ENCODE measurements at regions not wholly inside any gene's neighbourhood (a gene's known extent, or its start where the extent isn't known, plus 50 kb on each side); places are given as distances from the start of the nearest gene placed in this dataset.

- Histone ChIP-seq H4K5ac (ENCODE audit: low read length) (no peak overlapping the region), H4K8ac (ENCODE audit: low read depth, low read length) (no peak overlapping the region), H3K27ac (ENCODE audit: low read depth, low read length) (no peak overlapping the region), H3K36me3 (ENCODE audit: control insufficient read depth, insufficient read depth, low read length) (no peaks in the 10 kb centered on the region), H3K4me2 (ENCODE audit: low read length) (no peak overlapping the region), H3K56ac (ENCODE audit: low read length) (no peak overlapping the region), H3K27me3 (ENCODE audit: insufficient read depth, low read length, poor library complexity) (no peaks in the 10 kb centered on the region), H3K18ac (ENCODE audit: low read length) (no peak overlapping the region), H2BK120ac (ENCODE audit: low read depth, low read length) (no peak overlapping the region), H3K79me1 (ENCODE audit: low read length) (no peaks in the 10 kb centered on the region), H3K4ac (ENCODE audit: low read depth, low read length) (no peak overlapping the region), H2BK15ac (replicated peaks; ENCODE audit: low read depth) (no peak overlapping the region), H3K79me2 (ENCODE audit: control insufficient read depth, insufficient read depth, low read length) (no peaks in the 10 kb centered on the region), H3K23ac (ENCODE audit: low read length) (no peak overlapping the region), H2AK5ac (ENCODE audit: low read length) (no peak overlapping the region), H3K4me3 (ENCODE audit: low read length) (no peak overlapping the region), H3K4me1 (ENCODE audit: control insufficient read depth, low read depth, low read length) (no peaks in the 10 kb centered on the region), H3K9ac (ENCODE audit: low read length) (no peak overlapping the region), H2BK5ac (ENCODE audit: low read length) (no peak overlapping the region)
- DNase-seq = no peak
- WGBS (ENCODE audit: extremely low coverage, insufficient coverage, low lambda C conversion rate) = no CpG with 5 or more reads among the region's 9 CpGs
Measured at GRCh38 chr10:28463676-28464395, 69.1 kb upstream of the WAC start.

GRCh38 chr10:28467615-28468014, 65.3 kb upstream of the WAC start:
- Histone ChIP-seq H3K56ac (ENCODE audit: low read length) (no peak overlapping the region), H3K23ac (ENCODE audit: low read length) (no peak overlapping the region), H2AK5ac (ENCODE audit: low read length) (no peak overlapping the region), H2BK15ac (replicated peaks; ENCODE audit: low read depth) (no peak overlapping the region), H3K27ac (ENCODE audit: low read depth, low read length) (no peak overlapping the region), H3K18ac (ENCODE audit: low read length) (no peak overlapping the region), H2BK120ac (ENCODE audit: low read depth, low read length) (no peak overlapping the region), H3K9ac (ENCODE audit: low read length) (no peak overlapping the region), H3K36me3 (ENCODE audit: control insufficient read depth, insufficient read depth, low read length) (no peaks in the 10 kb centered on the region), H3K79me1 (ENCODE audit: low read length) (no peaks in the 10 kb centered on the region), H3K4me3 (ENCODE audit: low read length) (no peak overlapping the region), H3K4ac (ENCODE audit: low read depth, low read length) (no peak overlapping the region), H3K27me3 (ENCODE audit: insufficient read depth, low read length, poor library complexity) (no peaks in the 10 kb centered on the region), H4K8ac (ENCODE audit: low read depth, low read length) (no peak overlapping the region), H3K4me1 (ENCODE audit: control insufficient read depth, low read depth, low read length) (peaks cover 8% of the 10 kb centered on the region), H2BK5ac (ENCODE audit: low read length) (no peak overlapping the region), H3K4me2 (ENCODE audit: low read length) (no peak overlapping the region), H3K79me2 (ENCODE audit: control insufficient read depth, insufficient read depth, low read length) (no peaks in the 10 kb centered on the region), H4K5ac (ENCODE audit: low read length) (no peak overlapping the region)
- DNase-seq = no peak
- WGBS (ENCODE audit: extremely low coverage, insufficient coverage, low lambda C conversion rate) = no CpG with 5 or more reads among the region's 5 CpGs

- Histone ChIP-seq H2BK15ac (replicated peaks; ENCODE audit: low read depth) (no peak overlapping the region), H3K4me1 (ENCODE audit: control insufficient read depth, low read depth, low read length) (peaks cover 8% of the 10 kb centered on the region), H3K18ac (ENCODE audit: low read length) (no peak overlapping the region), H4K5ac (ENCODE audit: low read length) (no peak overlapping the region), H3K36me3 (ENCODE audit: control insufficient read depth, insufficient read depth, low read length) (no peaks in the 10 kb centered on the region), H4K8ac (ENCODE audit: low read depth, low read length) (no peak overlapping the region), H3K23ac (ENCODE audit: low read length) (no peak overlapping the region), H3K27ac (ENCODE audit: low read depth, low read length) (no peak overlapping the region), H3K56ac (ENCODE audit: low read length) (no peak overlapping the region), H2AK5ac (ENCODE audit: low read length) (no peak overlapping the region), H3K4me2 (ENCODE audit: low read length) (no peak overlapping the region), H3K4ac (ENCODE audit: low read depth, low read length) (no peak overlapping the region), H2BK5ac (ENCODE audit: low read length) (no peak overlapping the region), H3K27me3 (ENCODE audit: insufficient read depth, low read length, poor library complexity) (no peaks in the 10 kb centered on the region), H3K79me2 (ENCODE audit: control insufficient read depth, insufficient read depth, low read length) (no peaks in the 10 kb centered on the region), H3K79me1 (ENCODE audit: low read length) (no peaks in the 10 kb centered on the region), H2BK120ac (ENCODE audit: low read depth, low read length) (no peak overlapping the region), H3K4me3 (ENCODE audit: low read length) (no peak overlapping the region), H3K9ac (ENCODE audit: low read length) (no peak overlapping the region)
- no CpG with 5 or more reads among the region's 10 CpGs for WGBS (ENCODE audit: extremely low coverage, insufficient coverage, low lambda C conversion rate)
- no peak for DNase-seq
Measured at GRCh38 chr10:28468707-28469483, 64.0 kb upstream of the WAC start.

GRCh38 chr10:28470873-28471651, 61.9 kb upstream of the WAC start:
- Histone ChIP-seq H3K18ac (ENCODE audit: low read length) (no peak overlapping the region), H3K4ac (ENCODE audit: low read depth, low read length) (no peak overlapping the region), H3K23ac (ENCODE audit: low read length) (no peak overlapping the region), H4K8ac (ENCODE audit: low read depth, low read length) (no peak overlapping the region), H3K56ac (ENCODE audit: low read length) (no peak overlapping the region), H2AK5ac (ENCODE audit: low read length) (no peak overlapping the region), H2BK120ac (ENCODE audit: low read depth, low read length) (no peak overlapping the region), H3K4me1 (ENCODE audit: control insufficient read depth, low read depth, low read length) (peaks cover 8% of the 10 kb centered on the region), H3K9ac (ENCODE audit: low read length) (no peak overlapping the region), H3K36me3 (ENCODE audit: control insufficient read depth, insufficient read depth, low read length) (no peaks in the 10 kb centered on the region), H3K4me3 (ENCODE audit: low read length) (no peak overlapping the region), H2BK15ac (replicated peaks; ENCODE audit: low read depth) (no peak overlapping the region), H3K79me1 (ENCODE audit: low read length) (no peaks in the 10 kb centered on the region), H3K79me2 (ENCODE audit: control insufficient read depth, insufficient read depth, low read length) (no peaks in the 10 kb centered on the region), H3K27ac (ENCODE audit: low read depth, low read length) (no peak overlapping the region), H3K4me2 (ENCODE audit: low read length) (no peak overlapping the region), H3K27me3 (ENCODE audit: insufficient read depth, low read length, poor library complexity) (no peaks in the 10 kb centered on the region), H4K5ac (ENCODE audit: low read length) (no peak overlapping the region), H2BK5ac (ENCODE audit: low read length) (no peak overlapping the region)
- no peak for DNase-seq
- no CpG with 5 or more reads among the region's 12 CpGs for WGBS (ENCODE audit: extremely low coverage, insufficient coverage, low lambda C conversion rate)

- no peak for DNase-seq
Measured at GRCh38 chr10:28471652-28472050, 61.3 kb upstream of the WAC start.

More at GRCh38 chr10:28471652-28472050, 61.3 kb upstream of the WAC start:
- Histone ChIP-seq H3K9ac (ENCODE audit: low read length) (no peak overlapping the region), H4K8ac (ENCODE audit: low read depth, low read length) (no peak overlapping the region), H2BK120ac (ENCODE audit: low read depth, low read length) (no peak overlapping the region), H3K79me2 (ENCODE audit: control insufficient read depth, insufficient read depth, low read length) (no peaks in the 10 kb centered on the region), H2BK5ac (ENCODE audit: low read length) (no peak overlapping the region), H3K4me3 (ENCODE audit: low read length) (no peak overlapping the region), H3K4me1 (ENCODE audit: control insufficient read depth, low read depth, low read length) (peaks cover 8% of the 10 kb centered on the region), H3K4ac (ENCODE audit: low read depth, low read length) (no peak overlapping the region), H4K5ac (ENCODE audit: low read length) (no peak overlapping the region), H3K56ac (ENCODE audit: low read length) (no peak overlapping the region), H3K23ac (ENCODE audit: low read length) (no peak overlapping the region), H3K27ac (ENCODE audit: low read depth, low read length) (no peak overlapping the region), H2BK15ac (replicated peaks; ENCODE audit: low read depth) (no peak overlapping the region), H3K36me3 (ENCODE audit: control insufficient read depth, insufficient read depth, low read length) (no peaks in the 10 kb centered on the region), H3K4me2 (ENCODE audit: low read length) (no peak overlapping the region), H3K27me3 (ENCODE audit: insufficient read depth, low read length, poor library complexity) (no peaks in the 10 kb centered on the region), H2AK5ac (ENCODE audit: low read length) (no peak overlapping the region), H3K79me1 (ENCODE audit: low read length) (no peaks in the 10 kb centered on the region), H3K18ac (ENCODE audit: low read length) (no peak overlapping the region)
- no CpG with 5 or more reads among the region's 6 CpGs for WGBS (ENCODE audit: extremely low coverage, insufficient coverage, low lambda C conversion rate)

Data from mesendoderm (in vitro differentiated cells).